ENCODE measurements at regions not wholly inside any gene's neighbourhood (a gene's known extent, or its start where the extent isn't known, plus 50 kb on each side); places are given as distances from the start of the nearest gene placed in this dataset.

DNA sequence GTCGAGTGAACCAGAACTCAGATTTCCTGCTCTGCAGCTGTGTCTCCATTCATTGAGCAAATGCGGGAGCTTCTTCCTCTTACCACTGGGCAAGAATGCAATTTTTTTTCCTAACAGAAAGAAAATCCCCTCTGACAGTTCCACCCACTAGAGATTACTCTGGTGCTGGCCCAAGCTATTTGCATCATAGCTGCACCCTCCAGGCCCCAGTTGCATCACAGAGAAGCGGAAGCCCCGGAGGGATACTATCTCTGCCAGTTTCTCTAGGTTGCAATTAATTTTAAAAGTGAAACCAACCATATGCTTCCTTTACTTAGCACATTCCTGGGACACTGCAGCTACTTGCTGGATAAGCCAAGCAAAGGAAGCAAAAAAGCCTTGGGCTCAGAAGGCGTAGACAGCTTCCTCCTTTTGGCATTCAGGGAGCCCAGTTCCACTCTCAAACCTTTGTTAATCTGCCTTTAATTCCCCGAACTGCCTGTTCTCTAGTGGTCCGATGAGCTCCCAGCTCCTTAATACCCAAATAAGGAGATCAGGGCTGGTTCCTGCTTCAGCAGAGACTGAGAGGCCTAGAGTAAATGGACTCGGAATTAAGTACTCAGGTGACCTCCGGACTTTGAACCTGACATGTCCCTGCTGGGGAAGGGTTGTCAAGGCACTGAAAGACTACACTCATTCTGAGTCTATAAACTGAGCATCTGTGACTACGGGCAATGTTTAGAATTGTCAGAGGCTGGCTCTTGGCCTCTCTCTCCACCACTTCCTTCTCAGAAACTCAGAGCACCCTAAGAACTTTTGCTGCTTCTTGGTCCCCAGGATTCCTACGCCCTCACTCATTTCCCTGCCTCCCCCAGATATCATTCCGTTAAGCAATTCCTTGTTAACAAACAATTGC is 72.5 kb upstream of the TNFSF18 start (continued):
- no peak for TF ChIP-seq DDX20 (tag; IDR thresholded peaks at IDR 0.05; ENCODE audit: low read depth)
- TF ChIP-seq RBBP5 (IDR thresholded peaks at IDR 0.05; ENCODE audit: borderline replicate concordance, insufficient read depth, low read length, poor library complexity, severe bottlenecking), result no peak
- no peak for TF ChIP-seq TCF3 (CRISPR knock-in tag; IDR thresholded peaks at IDR 0.05)

DNA sequence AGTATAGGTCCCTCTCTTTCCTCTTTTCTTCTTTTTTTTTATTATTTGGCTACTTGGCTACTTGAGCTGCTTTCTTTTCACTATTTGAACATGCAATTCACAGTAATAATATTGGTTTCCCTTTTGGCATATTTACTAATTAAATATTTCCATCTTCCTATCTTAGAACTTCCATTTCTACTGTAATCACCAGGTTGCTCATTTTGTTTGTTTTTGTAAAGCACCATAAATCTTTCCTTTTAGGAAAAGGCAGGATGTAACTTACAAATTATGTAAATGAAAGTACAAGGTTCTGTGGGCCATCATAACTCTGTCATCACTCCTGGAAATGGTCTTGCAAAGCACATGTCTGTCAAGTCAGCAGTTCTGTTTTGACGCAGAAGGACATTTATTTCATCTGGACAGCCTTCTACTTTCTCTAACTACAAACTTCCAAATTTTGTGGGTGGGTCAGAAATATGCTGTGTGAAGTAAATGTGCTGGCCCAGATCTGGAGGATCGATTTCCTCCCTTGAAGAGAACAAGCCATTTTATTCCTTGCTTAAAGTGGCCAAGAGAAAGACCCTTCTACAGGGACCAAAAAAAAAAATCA is 71.7 kb upstream of the TNFSF18 start:
- no peak for ATAC-seq
- Histone ChIP-seq H3K9ac (ENCODE audit: insufficient read depth in 1 of 2, low read depth in 2 of 2, low read length in 2 of 2) (no peak overlapping the region), H3K9me3 (replicated peaks; ENCODE audit: control insufficient read depth, insufficient read depth, low read depth, low read length) (no peaks in the 10 kb centered on the region), H3K4me2 (ENCODE audit: insufficient read depth, low read length) (no peak overlapping the region), H3K27me3 (ENCODE audit: control insufficient read depth in 2 of 2, insufficient read depth in 2 of 2, low read length in 2 of 2) (peaks cover 3 to 9% of the 10 kb centered on the region in 2 experiments; a peak in 1 of 5 replicates), H2AFZ (ENCODE audit: low read depth, low read length) (no peak overlapping the region), H3K27ac (ENCODE audit: extremely low read depth, low read depth, low read length) (no peak overlapping the region), H3K4me3 (no peak overlapping the region), H3K79me2 (ENCODE audit: control insufficient read depth, insufficient read depth, low read length) (no peaks in the 10 kb centered on the region), H3K9me1 (ENCODE audit: control insufficient read depth, insufficient read depth, low read length) (no peaks in the 10 kb centered on the region), H3K36me3 (ENCODE audit: control insufficient read depth, insufficient read depth, low read length) (no peaks in the 10 kb centered on the region), H3K4me1 (replicated peaks in 1 of 2; ENCODE audit: control insufficient read depth in 2 of 2, insufficient read depth in 2 of 2, low read length in 2 of 2) (no peaks in the 10 kb centered on the region), H4K20me1 (replicated peaks; ENCODE audit: control insufficient read depth, insufficient read depth, low read length) (no peaks in the 10 kb centered on the region)
- no TSS peak for BruUV-seq (replicated peaks)
- WGBS (ENCODE audit: insufficient coverage, low coverage, missing lambda C conversion rate), result 7% methylated on average over 2 of the region's 2 CpGs
- in situ Hi-C loops (cut with MboI), result no loop called here
- intact Hi-C loops (cut with micrococcal nuclease), result no loop called here
- DNase-seq (ENCODE audit: extremely low read depth in 1 of 4, low spot score in 3 of 4), result no peak
- no peak for FAIRE-seq
- POLR2A ChIA-PET, result interaction anchor here (0.8 kb wide), 1 partner anchor 27 kb away, joined by 3 read pairs; no protein-coding TSS in a partner anchor
- CTCF ChIA-PET (ENCODE audit: low intra/inter-chr PET ratio), result no interaction called here
- TF ChIP-seq HOXB6 (CRISPR knock-in tag; IDR thresholded peaks at IDR 0.05; ENCODE audit: borderline replicate concordance) (no peak), L3MBTL2 (IDR thresholded peaks at IDR 0.05) (0 out of 2 replicates have a peak, but pooled peaks have one; percentile 10), ZNF124 (CRISPR knock-in tag; IDR thresholded peaks at IDR 0.05) (no peak), FOXK1 (CRISPR knock-in tag; IDR thresholded peaks at IDR 0.05; ENCODE audit: borderline replicate concordance) (no peak), MAFG (tag; conservative IDR thresholded peaks at IDR 0.05) (peak; percentile 91), TAF15 (IDR thresholded peaks at IDR 0.05; ENCODE audit: low read depth, low read length) (no peak), HDAC8 (tag; IDR thresholded peaks at IDR 0.05) (no peak)
- TF ChIP-seq, protein P1, sequence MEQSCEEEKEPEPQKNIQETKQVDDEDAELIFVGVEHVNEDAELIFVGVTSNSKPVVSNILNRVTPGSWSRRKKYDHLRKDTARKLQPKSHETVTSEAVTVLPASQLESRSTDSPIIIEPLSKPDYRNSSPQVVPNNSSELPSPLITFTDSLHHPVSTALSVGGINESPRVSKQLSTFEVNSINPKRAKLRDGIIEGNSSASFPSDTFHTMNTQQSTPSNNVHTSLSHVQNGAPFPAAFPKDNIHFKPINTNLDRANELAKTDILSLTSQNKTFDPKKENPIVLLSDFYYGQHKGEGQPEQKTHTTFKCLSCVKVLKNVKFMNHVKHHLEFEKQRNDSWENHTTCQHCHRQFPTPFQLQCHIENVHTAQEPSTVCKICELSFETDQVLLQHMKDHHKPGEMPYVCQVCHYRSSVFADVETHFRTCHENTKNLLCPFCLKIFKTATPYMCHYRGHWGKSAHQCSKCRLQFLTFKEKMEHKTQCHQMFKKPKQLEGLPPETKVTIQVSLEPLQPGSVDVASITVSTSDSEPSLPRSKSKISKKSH (CRISPR knock-in tag; IDR thresholded peaks at IDR 0.05), result no peak

Data from K562 (cell line).